ENCODE measurements at regions not wholly inside any gene's neighbourhood (a gene's known extent, or its start where the extent isn't known, plus 50 kb on each side); places are given as distances from the start of the nearest gene placed in this dataset.

DNA sequence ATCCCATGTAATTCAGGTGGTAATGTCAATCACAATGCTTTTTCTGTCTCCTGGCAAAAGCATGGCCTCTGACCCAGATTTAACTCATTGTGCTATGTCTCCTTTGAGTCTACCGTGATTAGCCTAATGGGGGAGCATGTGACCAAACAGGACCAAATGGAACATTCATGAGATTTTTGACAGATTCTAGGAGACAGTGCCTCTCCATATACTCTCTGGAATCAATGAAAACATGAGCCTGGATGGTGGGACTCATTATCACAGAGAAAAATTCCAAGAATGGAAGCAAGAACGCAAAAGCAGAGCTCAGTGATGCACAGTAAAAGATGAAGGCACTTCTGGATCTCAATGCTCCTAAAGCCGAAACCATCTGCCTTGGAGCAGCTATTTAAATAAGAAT, 307.9 kb upstream of the MON1B start:
- TF ChIP-seq, protein P1, sequence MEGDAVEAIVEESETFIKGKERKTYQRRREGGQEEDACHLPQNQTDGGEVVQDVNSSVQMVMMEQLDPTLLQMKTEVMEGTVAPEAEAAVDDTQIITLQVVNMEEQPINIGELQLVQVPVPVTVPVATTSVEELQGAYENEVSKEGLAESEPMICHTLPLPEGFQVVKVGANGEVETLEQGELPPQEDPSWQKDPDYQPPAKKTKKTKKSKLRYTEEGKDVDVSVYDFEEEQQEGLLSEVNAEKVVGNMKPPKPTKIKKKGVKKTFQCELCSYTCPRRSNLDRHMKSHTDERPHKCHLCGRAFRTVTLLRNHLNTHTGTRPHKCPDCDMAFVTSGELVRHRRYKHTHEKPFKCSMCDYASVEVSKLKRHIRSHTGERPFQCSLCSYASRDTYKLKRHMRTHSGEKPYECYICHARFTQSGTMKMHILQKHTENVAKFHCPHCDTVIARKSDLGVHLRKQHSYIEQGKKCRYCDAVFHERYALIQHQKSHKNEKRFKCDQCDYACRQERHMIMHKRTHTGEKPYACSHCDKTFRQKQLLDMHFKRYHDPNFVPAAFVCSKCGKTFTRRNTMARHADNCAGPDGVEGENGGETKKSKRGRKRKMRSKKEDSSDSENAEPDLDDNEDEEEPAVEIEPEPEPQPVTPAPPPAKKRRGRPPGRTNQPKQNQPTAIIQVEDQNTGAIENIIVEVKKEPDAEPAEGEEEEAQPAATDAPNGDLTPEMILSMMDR (IDR thresholded peaks at IDR 0.05), result no peak
- no peaks in the 10 kb centered on the region for H3K9me3 ChIP-seq
- no peaks in the 10 kb centered on the region for H3K4me1 ChIP-seq (ENCODE audit: low read depth)
- intact Hi-C loops (cut with DNase I, micrococcal nuclease), result no loop called here
- ATAC-seq, result no peak
- no peaks in the 10 kb centered on the region for H3K36me3 ChIP-seq (ENCODE audit: low read depth)
- no peak overlapping the region for H3K4me3 ChIP-seq
- DNase-seq, result no peak

DNA sequence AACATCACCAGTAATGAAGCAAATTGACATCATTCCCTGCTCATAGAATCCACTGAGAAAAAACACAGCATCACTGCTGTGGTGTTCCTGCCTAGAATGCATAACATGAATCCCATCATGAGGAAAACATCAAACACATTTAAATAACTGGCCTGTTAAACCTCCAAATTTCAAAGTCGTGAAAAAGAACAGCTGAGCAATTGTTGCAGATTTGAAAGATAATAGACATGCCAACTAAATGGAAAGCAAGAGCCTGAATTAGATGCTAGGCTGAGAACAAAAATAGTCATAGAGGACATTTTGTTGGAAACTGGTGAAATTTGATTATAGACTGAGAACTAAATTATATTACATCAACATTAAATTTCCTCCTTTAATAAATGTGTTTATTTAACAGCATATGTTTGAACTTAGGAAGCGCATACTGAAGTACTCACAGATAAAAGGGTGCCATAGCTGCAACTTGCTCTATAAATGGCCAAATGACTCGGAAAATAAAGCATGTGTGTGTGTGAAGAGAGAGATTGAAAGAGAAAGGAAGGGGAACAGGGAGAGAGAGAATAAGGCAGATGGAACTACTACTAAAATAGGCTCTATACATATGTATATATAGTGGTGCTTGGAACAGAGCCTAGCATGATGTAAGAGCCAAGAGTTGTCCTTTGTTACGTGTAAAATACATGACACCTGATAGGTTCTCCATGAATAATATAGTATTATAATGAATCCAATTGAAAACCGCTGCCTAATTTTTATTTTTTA, 305.0 kb upstream of the MON1B start:
- intact Hi-C loops (cut with DNase I, micrococcal nuclease), result no loop called here
- TF ChIP-seq, protein P1 (IDR thresholded peaks at IDR 0.05), result no peak
- Histone ChIP-seq H3K36me3 (ENCODE audit: low read depth) (no peaks in the 10 kb centered on the region), H3K4me1 (ENCODE audit: low read depth) (no peaks in the 10 kb centered on the region), H3K9me3 (no peaks in the 10 kb centered on the region), H3K4me3 (no peak overlapping the region)
- no peak for DNase-seq
- no peak for ATAC-seq

DNA sequence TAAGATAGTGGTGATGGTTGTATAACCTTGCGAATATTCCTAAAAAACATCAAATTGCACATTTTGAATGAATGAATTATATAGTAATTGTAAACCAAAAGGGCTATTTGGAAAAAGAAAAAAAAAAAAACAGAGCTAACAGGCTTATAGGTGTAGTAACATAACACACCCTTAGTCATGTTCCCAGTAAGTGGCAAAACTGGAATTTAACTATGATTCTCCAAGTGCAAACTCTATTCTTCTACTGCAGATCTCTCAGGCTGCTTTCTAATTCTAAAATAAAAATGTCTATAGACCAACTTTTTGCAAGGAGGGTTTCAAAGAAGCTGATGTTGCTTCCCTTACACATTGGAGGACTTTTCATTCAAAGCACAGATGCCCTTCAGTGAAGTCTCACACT, 293.2 kb upstream of the MON1B start:
- DNase-seq, result no peak
- H3K9me3 ChIP-seq, result no peaks in the 10 kb centered on the region
- intact Hi-C loops (cut with DNase I, micrococcal nuclease), result no loop called here
- no peak overlapping the region for H3K4me3 ChIP-seq
- TF ChIP-seq, protein P1 (IDR thresholded peaks at IDR 0.05), result no peak
- no peak for ATAC-seq
- no peaks in the 10 kb centered on the region for H3K36me3 ChIP-seq (ENCODE audit: low read depth)
- H3K4me1 ChIP-seq (ENCODE audit: low read depth), result no peaks in the 10 kb centered on the region

DNA sequence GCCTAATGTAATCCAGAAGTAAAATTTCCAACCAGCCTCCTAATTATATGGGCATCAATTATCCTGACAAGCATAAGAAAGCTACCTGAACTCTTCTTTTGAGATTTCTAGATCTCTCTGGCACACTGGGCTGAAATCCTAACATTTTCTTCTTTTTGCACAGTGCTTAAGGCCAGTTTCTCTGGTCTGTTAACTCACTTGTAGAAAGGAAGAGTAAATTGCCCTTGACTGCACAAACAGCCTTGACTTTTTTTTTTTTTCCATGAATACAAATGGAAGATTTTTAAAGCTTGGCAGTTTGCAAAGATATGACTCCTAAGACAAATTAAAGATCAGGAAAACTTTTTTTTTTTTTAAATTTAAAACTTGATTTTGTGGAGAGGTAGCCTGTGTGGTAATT, 291.2 kb upstream of the MON1B start:
- no peak for ATAC-seq
- H3K9me3 ChIP-seq, result no peaks in the 10 kb centered on the region
- no peak overlapping the region for H3K4me3 ChIP-seq
- intact Hi-C loops (cut with DNase I, micrococcal nuclease), result no loop called here
- no peaks in the 10 kb centered on the region for H3K4me1 ChIP-seq (ENCODE audit: low read depth)
- TF ChIP-seq, protein P1 (IDR thresholded peaks at IDR 0.05), result no peak
- H3K36me3 ChIP-seq (ENCODE audit: low read depth), result no peaks in the 10 kb centered on the region
- no peak for DNase-seq

DNA sequence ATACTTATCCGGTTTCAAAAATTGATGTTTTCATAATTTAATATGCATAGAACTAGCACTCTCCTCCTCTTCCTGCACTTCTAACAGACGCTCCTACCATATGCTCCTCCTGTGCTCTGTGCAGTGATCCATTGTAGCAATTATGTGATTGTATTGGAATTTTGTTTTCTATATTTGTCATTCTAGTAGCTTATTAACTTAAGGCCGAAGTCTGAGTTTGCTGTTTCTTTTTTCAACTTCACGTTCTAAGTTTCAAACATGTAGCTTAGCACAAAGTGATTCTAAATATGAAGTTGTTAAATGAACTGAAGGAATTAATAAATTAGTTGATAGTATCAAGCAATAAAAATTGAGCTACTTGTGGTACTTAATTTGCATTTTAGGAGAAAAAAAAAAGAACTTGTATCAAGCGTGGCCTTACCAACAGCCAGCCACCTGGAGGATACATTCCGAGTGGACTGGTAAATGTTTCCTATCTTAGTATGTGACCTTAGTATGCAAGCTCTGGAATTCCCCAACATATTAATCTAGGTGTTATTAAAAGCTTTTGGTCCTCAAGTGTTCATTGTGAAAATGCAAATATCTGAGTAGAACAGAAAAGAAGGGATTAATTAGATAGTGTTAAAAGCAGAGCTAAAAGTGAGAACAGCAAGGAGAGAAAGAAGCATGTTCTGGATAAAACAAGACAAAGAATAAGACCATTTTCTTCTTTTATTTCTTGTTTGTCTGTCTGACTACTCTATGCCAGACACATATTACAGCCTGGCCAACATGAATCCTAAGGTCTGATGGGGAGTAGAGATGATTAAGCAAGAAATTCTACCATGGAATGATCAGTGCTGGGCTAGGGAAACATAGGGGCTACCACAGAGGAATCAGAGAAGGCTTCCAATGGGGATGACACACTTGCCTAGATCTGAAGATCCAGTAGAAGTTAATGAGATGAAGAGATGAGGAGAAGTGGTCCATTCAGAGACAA, 290.4 kb upstream of the MON1B start:
- no peak for ATAC-seq
- DNase-seq, result no peak

More for the DNA sequence above, 290.4 kb upstream of the MON1B start:
- TF ChIP-seq, protein P1 (IDR thresholded peaks at IDR 0.05), result no peak
- Histone ChIP-seq H3K4me3 (no peak overlapping the region), H3K4me1 (ENCODE audit: low read depth) (no peaks in the 10 kb centered on the region), H3K36me3 (ENCODE audit: low read depth) (no peaks in the 10 kb centered on the region), H3K9me3 (no peaks in the 10 kb centered on the region)
- intact Hi-C loops (cut with DNase I, micrococcal nuclease), result no loop called here
